ENCODE measurements at regions not wholly inside any gene's neighbourhood (a gene's known extent, or its start where the extent isn't known, plus 50 kb on each side); places are given as distances from the start of the nearest gene placed in this dataset.

- Histone ChIP-seq H3K27ac (ENCODE audit: low read length) (no peak overlapping the region), H3K4me1 (ENCODE audit: control insufficient read depth in 1 of 2, extremely low read depth in 1 of 2, insufficient read depth in 2 of 2, low read length in 2 of 2) (no peaks in the 10 kb centered on the region), H3K9me3 (no peaks in the 10 kb centered on the region), H3K27me3 (replicated peaks in 1 of 2; ENCODE audit: control insufficient read depth in 2 of 2, extremely low read depth in 1 of 2, insufficient read depth in 2 of 2, low read length in 1 of 2) (peaks cover 0 to 6% of the 10 kb centered on the region in 2 experiments), H3K4me3 (ENCODE audit: control insufficient read depth in 1 of 2, extremely low read depth in 1 of 2, low read length in 1 of 2) (no peak overlapping the region), H3K36me3 (ENCODE audit: control insufficient read depth in 2 of 2, extremely low read depth in 1 of 2, insufficient read depth in 1 of 2, low read length in 1 of 2) (no peaks in the 10 kb centered on the region)
- no peaks in the 10 kb centered on the region for H3K9me3 Mint-ChIP-seq
- DNase-seq: no peak
- ATAC-seq (replicated peaks in 1 of 4): no peak
- CTCF ChIA-PET: interaction anchor here in 1 of 2 donors (0.7 kb wide), 1 partner anchor 1433 kb away, joined by 3 read pairs; no protein-coding TSS in a partner anchor
- POLR2A ChIA-PET: no interaction called here
- no peak overlapping the region for H3K4me3 Mint-ChIP-seq
- no peak overlapping the region for H3K27ac Mint-ChIP-seq
- peaks cover 26 to 40% of the 10 kb centered on the region in 2 donors for H3K27me3 Mint-ChIP-seq
- H3K36me3 Mint-ChIP-seq: no peaks in the 10 kb centered on the region
- H3K4me1 Mint-ChIP-seq: no peaks in the 10 kb centered on the region
- WGBS (ENCODE audit: insufficient coverage): no CpG with 5 or more reads among the region's 1 CpG
Measured at GRCh38 chr9:99322299-99322698, 100.2 kb downstream of the SEC61B start.

DNA sequence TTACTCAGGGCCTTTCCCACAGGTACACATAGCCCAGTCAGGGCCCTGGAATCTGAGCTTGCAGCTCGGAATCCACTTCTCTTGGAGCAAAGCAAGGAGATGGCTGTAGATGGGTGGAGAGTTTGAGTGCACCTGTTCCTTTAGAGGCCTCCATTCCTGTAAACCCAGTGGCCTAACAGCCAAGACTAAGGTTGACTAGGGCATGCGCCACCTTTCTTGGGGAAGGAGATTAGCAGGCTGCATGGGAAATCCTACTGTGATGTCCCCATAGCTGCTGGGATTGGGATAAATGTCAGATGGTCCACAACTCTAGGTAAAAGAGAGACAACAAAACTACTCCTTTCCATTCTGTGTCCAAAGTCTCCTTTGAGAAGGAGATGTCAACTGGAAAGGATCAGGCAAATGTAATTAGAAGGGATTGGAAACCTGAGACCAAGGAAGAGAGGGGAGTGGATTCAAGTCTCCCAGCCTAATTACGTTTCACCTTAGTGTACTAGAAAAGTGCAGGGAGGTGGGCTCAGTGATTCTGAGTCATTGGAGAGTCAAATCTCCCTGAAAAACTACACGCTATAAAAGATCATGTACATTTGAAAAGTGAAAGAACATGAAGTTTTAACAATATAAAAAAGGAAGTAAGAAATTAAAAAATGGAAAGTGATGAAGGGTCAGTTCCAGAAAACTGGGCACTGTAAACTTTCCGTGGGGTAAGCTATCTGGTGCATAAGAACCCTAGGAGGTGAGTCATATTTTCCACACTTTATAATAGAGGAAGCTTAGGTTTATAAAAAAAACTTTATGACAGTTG, 104.2 kb downstream of the SEC61B start:
- H3K4me3 Mint-ChIP-seq: no peak overlapping the region
- peaks cover 0 to 6% of the 10 kb centered on the region in 2 experiments for H3K27me3 ChIP-seq (replicated peaks in 1 of 2; ENCODE audit: control insufficient read depth in 2 of 2, extremely low read depth in 1 of 2, insufficient read depth in 2 of 2, low read length in 1 of 2)
- no peaks in the 10 kb centered on the region for H3K36me3 ChIP-seq (ENCODE audit: control insufficient read depth in 2 of 2, extremely low read depth in 1 of 2, insufficient read depth in 1 of 2, low read length in 1 of 2)
- no peak overlapping the region for H3K4me3 ChIP-seq (ENCODE audit: control insufficient read depth in 1 of 2, extremely low read depth in 1 of 2, low read length in 1 of 2)
- ChIA-PET POLR2A (no interaction called here), CTCF (interaction anchor here in 1 of 2 donors (0.6 kb wide), 1 partner anchor 11 kb away, joined by 5 read pairs; no protein-coding TSS in a partner anchor)
- no peak overlapping the region for H3K27ac ChIP-seq (ENCODE audit: low read length)
- H3K27me3 Mint-ChIP-seq: peaks cover 13 to 34% of the 10 kb centered on the region in 2 donors
- DNase-seq (no peak), ATAC-seq (replicated peaks in 1 of 4) (no peak)
- no peaks in the 10 kb centered on the region for H3K9me3 ChIP-seq
- H3K4me1 Mint-ChIP-seq: no peaks in the 10 kb centered on the region
- H3K9me3 Mint-ChIP-seq: no peaks in the 10 kb centered on the region
- H3K36me3 Mint-ChIP-seq: no peaks in the 10 kb centered on the region
- H3K4me1 ChIP-seq (ENCODE audit: control insufficient read depth in 1 of 2, extremely low read depth in 1 of 2, insufficient read depth in 2 of 2, low read length in 2 of 2): no peaks in the 10 kb centered on the region
- no peak overlapping the region for H3K27ac Mint-ChIP-seq
- 100% methylated on average over 1 of the region's 5 CpGs for WGBS (ENCODE audit: insufficient coverage)

GRCh38 chr9:99326917-99327189, 104.8 kb downstream of the SEC61B start:
- ATAC-seq (replicated peaks in 1 of 4): no peak
- H3K4me1 ChIP-seq (ENCODE audit: control insufficient read depth in 1 of 2, extremely low read depth in 1 of 2, insufficient read depth in 2 of 2, low read length in 2 of 2): no peaks in the 10 kb centered on the region
- peaks cover 7 to 28% of the 10 kb centered on the region in 2 donors for H3K27me3 Mint-ChIP-seq
- H3K27me3 ChIP-seq (replicated peaks in 1 of 2; ENCODE audit: control insufficient read depth in 2 of 2, extremely low read depth in 1 of 2, insufficient read depth in 2 of 2, low read length in 1 of 2): peaks cover 0 to 6% of the 10 kb centered on the region in 2 experiments
- no peaks in the 10 kb centered on the region for H3K9me3 ChIP-seq
- DNase-seq: no peak
- no CpG with 5 or more reads among the region's 3 CpGs for WGBS (ENCODE audit: insufficient coverage)
- H3K4me1 Mint-ChIP-seq: no peaks in the 10 kb centered on the region
- CTCF ChIA-PET: interaction anchor here in 1 of 2 donors (0.6 kb wide), 1 partner anchor 11 kb away, joined by 5 read pairs; no protein-coding TSS in a partner anchor
- H3K36me3 Mint-ChIP-seq: no peaks in the 10 kb centered on the region
- POLR2A ChIA-PET: no interaction called here
- no peak overlapping the region for H3K4me3 Mint-ChIP-seq
- H3K4me3 ChIP-seq (ENCODE audit: control insufficient read depth in 1 of 2, extremely low read depth in 1 of 2, low read length in 1 of 2): no peak overlapping the region
- H3K27ac ChIP-seq (ENCODE audit: low read length): no peak overlapping the region
- H3K27ac Mint-ChIP-seq: no peak overlapping the region
- H3K36me3 ChIP-seq (ENCODE audit: control insufficient read depth in 2 of 2, extremely low read depth in 1 of 2, insufficient read depth in 1 of 2, low read length in 1 of 2): no peaks in the 10 kb centered on the region
- H3K9me3 Mint-ChIP-seq: no peaks in the 10 kb centered on the region

GRCh38 chr9:99327667-99328066, 105.6 kb downstream of the SEC61B start:
- CTCF ChIA-PET: no interaction called here
- Mint-ChIP-seq H3K4me1 (no peaks in the 10 kb centered on the region), H3K27ac (no peak overlapping the region), H3K9me3 (no peaks in the 10 kb centered on the region), H3K4me3 (no peak overlapping the region), H3K36me3 (no peaks in the 10 kb centered on the region), H3K27me3 (peaks cover 7 to 27% of the 10 kb centered on the region in 2 donors)
- WGBS (ENCODE audit: insufficient coverage): no CpG with 5 or more reads among the region's 3 CpGs
- Histone ChIP-seq H3K36me3 (ENCODE audit: control insufficient read depth in 2 of 2, extremely low read depth in 1 of 2, insufficient read depth in 1 of 2, low read length in 1 of 2) (no peaks in the 10 kb centered on the region), H3K4me3 (ENCODE audit: control insufficient read depth in 1 of 2, extremely low read depth in 1 of 2, low read length in 1 of 2) (no peak overlapping the region), H3K4me1 (ENCODE audit: control insufficient read depth in 1 of 2, extremely low read depth in 1 of 2, insufficient read depth in 2 of 2, low read length in 2 of 2) (no peaks in the 10 kb centered on the region), H3K27ac (ENCODE audit: low read length) (no peak overlapping the region), H3K27me3 (replicated peaks in 1 of 2; ENCODE audit: control insufficient read depth in 2 of 2, extremely low read depth in 1 of 2, insufficient read depth in 2 of 2, low read length in 1 of 2) (peaks cover 0 to 6% of the 10 kb centered on the region in 2 experiments), H3K9me3 (no peaks in the 10 kb centered on the region)
- ATAC-seq (replicated peaks in 1 of 4) (no peak), DNase-seq (no peak)
- POLR2A ChIA-PET: no interaction called here

DNA sequence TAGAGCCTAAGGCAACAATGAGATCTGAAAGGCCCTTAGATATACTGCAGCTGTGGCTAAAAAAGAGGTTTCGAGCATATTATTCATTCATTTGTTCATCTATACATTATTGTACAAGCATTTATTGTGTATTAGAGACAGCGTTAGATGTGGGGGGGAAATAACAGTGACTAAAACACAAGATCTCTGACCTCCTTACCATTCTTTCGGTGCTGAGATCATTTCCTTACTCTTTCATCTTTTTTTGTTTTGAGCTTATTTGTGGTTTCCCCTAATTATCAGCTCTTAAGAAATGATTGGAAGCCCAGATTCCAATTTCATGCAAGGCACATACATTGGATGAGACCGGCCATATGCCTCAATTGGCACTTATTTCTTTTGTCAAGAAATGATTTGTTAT, 113.2 kb downstream of the SEC61B start:
- no peaks in the 10 kb centered on the region for H3K9me3 ChIP-seq
- Mint-ChIP-seq H3K36me3 (no peaks in the 10 kb centered on the region), H3K27me3 (peaks cover 3 to 4% of the 10 kb centered on the region in 2 donors), H3K4me1 (no peaks in the 10 kb centered on the region), H3K27ac (no peak overlapping the region), H3K9me3 (no peaks in the 10 kb centered on the region), H3K4me3 (no peak overlapping the region)
- ChIA-PET CTCF (no interaction called here), POLR2A (no interaction called here)
- H3K27me3 ChIP-seq (replicated peaks in 1 of 2; ENCODE audit: control insufficient read depth in 2 of 2, extremely low read depth in 1 of 2, insufficient read depth in 2 of 2, low read length in 1 of 2): peaks cover 0 to 4% of the 10 kb centered on the region in 2 experiments
- no peak overlapping the region for H3K27ac ChIP-seq (ENCODE audit: low read length)
- DNase-seq (no peak), ATAC-seq (replicated peaks in 1 of 4) (no peak)
- H3K4me1 ChIP-seq (ENCODE audit: control insufficient read depth in 1 of 2, extremely low read depth in 1 of 2, insufficient read depth in 2 of 2, low read length in 2 of 2): no peaks in the 10 kb centered on the region
- H3K4me3 ChIP-seq (ENCODE audit: control insufficient read depth in 1 of 2, extremely low read depth in 1 of 2, low read length in 1 of 2): no peak overlapping the region
- WGBS (ENCODE audit: insufficient coverage): no CpG with 5 or more reads among the region's 4 CpGs
- no peaks in the 10 kb centered on the region for H3K36me3 ChIP-seq (ENCODE audit: control insufficient read depth in 2 of 2, extremely low read depth in 1 of 2, insufficient read depth in 1 of 2, low read length in 1 of 2)

GRCh38 chr9:99336005-99336404, 113.9 kb downstream of the SEC61B start:
- H3K27ac ChIP-seq (ENCODE audit: low read length): no peak overlapping the region
- no peak overlapping the region for H3K4me3 ChIP-seq (ENCODE audit: control insufficient read depth in 1 of 2, extremely low read depth in 1 of 2, low read length in 1 of 2)
- no peaks in the 10 kb centered on the region for H3K4me1 Mint-ChIP-seq
- POLR2A ChIA-PET: no interaction called here
- DNase-seq (no peak), ATAC-seq (replicated peaks in 1 of 4) (no peak)
- CTCF ChIA-PET: interaction anchor here in 1 of 2 donors (0.6 kb wide), 1 partner anchor 1297 kb away, joined by 3 read pairs; no protein-coding TSS in a partner anchor
- no peak overlapping the region for H3K27ac Mint-ChIP-seq
- no peak overlapping the region for H3K4me3 Mint-ChIP-seq
- H3K36me3 ChIP-seq (ENCODE audit: control insufficient read depth in 2 of 2, extremely low read depth in 1 of 2, insufficient read depth in 1 of 2, low read length in 1 of 2): no peaks in the 10 kb centered on the region
- peaks cover 0 to 4% of the 10 kb centered on the region in 2 experiments for H3K27me3 ChIP-seq (replicated peaks in 1 of 2; ENCODE audit: control insufficient read depth in 2 of 2, extremely low read depth in 1 of 2, insufficient read depth in 2 of 2, low read length in 1 of 2)
- H3K9me3 ChIP-seq: no peaks in the 10 kb centered on the region
- no peaks in the 10 kb centered on the region for H3K36me3 Mint-ChIP-seq
- WGBS (ENCODE audit: insufficient coverage): no CpG with 5 or more reads among the region's 3 CpGs
- H3K4me1 ChIP-seq (ENCODE audit: control insufficient read depth in 1 of 2, extremely low read depth in 1 of 2, insufficient read depth in 2 of 2, low read length in 2 of 2): no peaks in the 10 kb centered on the region
- no peaks in the 10 kb centered on the region for H3K9me3 Mint-ChIP-seq
- peaks cover 0 to 4% of the 10 kb centered on the region in 2 donors for H3K27me3 Mint-ChIP-seq
